Natural killer cell (primary cell): ENCODE measurements at regions not wholly inside any gene's neighbourhood (a gene's known extent, or its start where the extent isn't known, plus 50 kb on each side); places are given as distances from the start of the nearest gene placed in this dataset.

Experiments
- ATAC-seq, 3 donors: fragments of 150-1000 bp in 2 of 3; fragments of 200-7000 bp in 1 of 3; cut with Tn5 transposase; 1 replicate in 1 of 3; 2 replicates in 2 of 3; pipeline ENCODE4 v1.10.0; 2021; ENCODE audit warnings: mild to moderate bottlenecking in 2 of 3, moderate library complexity in 2 of 3
- DNase-seq, 2 donors: peaks; one replicate each; pipeline versions ENCODE4 v3.0.0 to v3.0.0-alpha.2; 2013 to 2021; ENCODE audit warnings: mixed read lengths in 1 of 2
- H3K27ac ChIP-seq: one replicate; pipeline ENCODE4 v1.5.1; 2013; ENCODE audit warnings: mild to moderate bottlenecking, low read length
- H3K27me3 ChIP-seq: one replicate; pipeline ENCODE4 v1.6.1; 2013; ENCODE audit warnings: low read length; ENCODE audit not compliant: control insufficient read depth, insufficient read depth
- H3K36me3 ChIP-seq: one replicate; pipeline ENCODE4 v1.6.1; 2013; ENCODE audit warnings: low read length; ENCODE audit not compliant: control insufficient read depth, insufficient read depth
- H3K4me1 ChIP-seq: one replicate; pipeline ENCODE4 v1.6.1; 2013; ENCODE audit warnings: low read length; ENCODE audit not compliant: control insufficient read depth, insufficient read depth
- H3K4me3 ChIP-seq: one replicate; pipeline ENCODE4 v1.5.1; 2013; ENCODE audit warnings: low read length
- H3K9me3 ChIP-seq: one replicate; pipeline ENCODE4 v1.6.1; 2013; ENCODE audit warnings: low read length; ENCODE audit not compliant: control insufficient read depth, insufficient read depth
- H3K27ac Mint-ChIP-seq, 2 donors: one replicate each; pipeline ENCODE4 v1.8.0; 2022; ENCODE audit warnings: mild to moderate bottlenecking in 2 of 2, mixed read lengths in 2 of 2, moderate library complexity in 1 of 2
- H3K27me3 Mint-ChIP-seq, 2 donors: one replicate each; pipeline ENCODE4 v1.8.0; 2022; ENCODE audit warnings: low read depth in 2 of 2, mixed read lengths in 2 of 2
- H3K36me3 Mint-ChIP-seq: one replicate; pipeline ENCODE4 v1.8.0; 2022; ENCODE audit warnings: mixed read lengths
- H3K4me1 Mint-ChIP-seq, 2 donors: one replicate each; pipeline ENCODE4 v1.8.0; 2022; ENCODE audit warnings: mixed read lengths in 2 of 2
- H3K4me3 Mint-ChIP-seq: one replicate; pipeline ENCODE4 v1.8.0; 2022; ENCODE audit warnings: mild to moderate bottlenecking, moderate library complexity, mixed read lengths
- H3K9me3 Mint-ChIP-seq, 2 donors: one replicate each; pipeline ENCODE4 v1.8.0; 2022; ENCODE audit warnings: mixed read lengths in 2 of 2
- CTCF ChIP-seq: fragments of 200-600 bp; IDR thresholded peaks from one replicate; pipeline ENCODE4 v1.8.0; 2022; ENCODE audit warnings: antibody characterized with exemption
- WGBS: methylation state at CpG from one replicate; pipeline ENCODE4 v1.1.7; 2013; ENCODE audit warnings: missing lambda C conversion rate; ENCODE audit not compliant: insufficient coverage; 5-methylcytosine and 5-hydroxymethylcytosine counted together
- intact Hi-C: fragments of 100-400 bp; cut with micrococcal nuclease; formaldehyde crosslinking; loops from one replicate; pipeline ENCODE4 v1.14.2; 2022

DNA sequence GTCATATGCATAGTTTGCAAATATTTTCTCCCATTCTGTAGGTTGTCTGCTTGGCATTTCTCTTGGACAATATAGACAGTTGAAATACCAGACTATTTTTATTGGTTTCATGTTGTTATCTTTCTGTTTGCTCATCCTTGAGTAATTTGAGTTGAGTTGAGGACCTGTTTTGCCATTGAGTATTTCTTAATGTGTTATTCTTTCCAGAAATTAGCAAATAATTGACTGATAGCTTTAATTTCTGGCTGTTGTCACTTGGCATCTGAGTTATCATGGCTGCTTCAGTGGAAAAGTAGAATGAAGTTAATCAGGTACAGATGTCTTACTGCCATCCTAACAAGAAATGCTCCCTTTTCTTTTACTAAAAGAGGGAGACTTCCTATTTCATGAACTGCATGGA lies 264.8 kb upstream of the DUSP10 start:
- H3K4me1 Mint-ChIP-seq, result peaks cover 4 to 6% of the 10 kb centered on the region in 2 donors
- peaks cover 4% of the 10 kb centered on the region for H3K4me1 ChIP-seq
- H3K27me3 Mint-ChIP-seq, result no peaks in the 10 kb centered on the region
- no peak overlapping the region for H3K27ac Mint-ChIP-seq
- no peak for DNase-seq
- no peaks in the 10 kb centered on the region for H3K9me3 Mint-ChIP-seq
- H3K9me3 ChIP-seq, result no peaks in the 10 kb centered on the region
- H3K36me3 ChIP-seq, result no peaks in the 10 kb centered on the region
- H3K36me3 Mint-ChIP-seq, result no peaks in the 10 kb centered on the region
- H3K27ac ChIP-seq, result no peak overlapping the region
- no peaks in the 10 kb centered on the region for H3K27me3 ChIP-seq
- no peak overlapping the region for H3K4me3 ChIP-seq
- no peak for ATAC-seq
- H3K4me3 Mint-ChIP-seq, result no peak overlapping the region
- no peak for TF ChIP-seq CTCF
- intact Hi-C loops, result loop anchor here (5.0 kb wide), 1 partner anchor 464 kb away; no protein-coding TSS in a partner anchor

- H3K9me3 ChIP-seq, result no peaks in the 10 kb centered on the region
- Mint-ChIP-seq H3K27ac (no peak overlapping the region), H3K36me3 (no peaks in the 10 kb centered on the region), H3K9me3 (no peaks in the 10 kb centered on the region), H3K27me3 (no peaks in the 10 kb centered on the region), H3K4me3 (no peak overlapping the region), H3K4me1 (peaks cover 4 to 6% of the 10 kb centered on the region in 2 donors)
- no peak overlapping the region for H3K4me3 ChIP-seq
- DNase-seq (no peak), ATAC-seq (no peak)
- H3K36me3 ChIP-seq, result no peaks in the 10 kb centered on the region
- H3K27me3 ChIP-seq, result no peaks in the 10 kb centered on the region
- intact Hi-C loops, result loop anchor here (5.0 kb wide), 1 partner anchor 462 kb away; no protein-coding TSS in a partner anchor
- peaks cover 4% of the 10 kb centered on the region for H3K4me1 ChIP-seq
- no peak for TF ChIP-seq CTCF
- H3K27ac ChIP-seq, result no peak overlapping the region
- WGBS, result no CpG with 5 or more reads among the region's 2 CpGs
Measured at GRCh38 chr1:222004784-222005183, 262.9 kb upstream of the DUSP10 start.

- no peaks in the 10 kb centered on the region for H3K27me3 Mint-ChIP-seq
- no peaks in the 10 kb centered on the region for H3K27me3 ChIP-seq
Measured at GRCh38 chr1:222004034-222004433, 262.1 kb upstream of the DUSP10 start.

More at GRCh38 chr1:222004034-222004433, 262.1 kb upstream of the DUSP10 start:
- no peak overlapping the region for H3K27ac Mint-ChIP-seq
- DNase-seq (no peak), ATAC-seq (no peak)
- WGBS, result no CpG with 5 or more reads among the region's 3 CpGs
- no peaks in the 10 kb centered on the region for H3K9me3 Mint-ChIP-seq
- Histone ChIP-seq H3K4me3 (no peak overlapping the region), H3K4me1 (peaks cover 3% of the 10 kb centered on the region), H3K9me3 (no peaks in the 10 kb centered on the region), H3K27ac (no peak overlapping the region), H3K36me3 (no peaks in the 10 kb centered on the region)
- no peak overlapping the region for H3K4me3 Mint-ChIP-seq
- intact Hi-C loops, result no loop called here
- H3K36me3 Mint-ChIP-seq, result no peaks in the 10 kb centered on the region
- no peak for TF ChIP-seq CTCF
- H3K4me1 Mint-ChIP-seq, result peaks cover 2 to 4% of the 10 kb centered on the region in 2 donors
